ENCODE measurements at regions not wholly inside any gene's neighbourhood (a gene's known extent, or its start where the extent isn't known, plus 50 kb on each side); places are given as distances from the start of the nearest gene placed in this dataset.

GRCh38 chr3:104458657-104459056, 908.1 kb upstream of the ALCAM start (continued):
- no peak for TF ChIP-seq HDAC2 (IDR thresholded peaks at IDR 0.05; ENCODE audit: borderline replicate concordance in 1 of 2, low read depth in 2 of 2, low read length in 2 of 2)
- no peak for TF ChIP-seq ASH2L (IDR thresholded peaks at IDR 0.05; ENCODE audit: low read length)
- no peak for TF ChIP-seq BRCA1 (IDR thresholded peaks at IDR 0.05; ENCODE audit: low read depth, low read length)
- TF ChIP-seq POLR2A (IDR thresholded peaks at IDR 0.05; ENCODE audit: control extremely low read depth in 1 of 2, low read depth in 2 of 2, low read length in 2 of 2) = no peak
